ENCODE measurements at regions not wholly inside any gene's neighbourhood (a gene's known extent, or its start where the extent isn't known, plus 50 kb on each side); places are given as distances from the start of the nearest gene placed in this dataset.

DNA sequence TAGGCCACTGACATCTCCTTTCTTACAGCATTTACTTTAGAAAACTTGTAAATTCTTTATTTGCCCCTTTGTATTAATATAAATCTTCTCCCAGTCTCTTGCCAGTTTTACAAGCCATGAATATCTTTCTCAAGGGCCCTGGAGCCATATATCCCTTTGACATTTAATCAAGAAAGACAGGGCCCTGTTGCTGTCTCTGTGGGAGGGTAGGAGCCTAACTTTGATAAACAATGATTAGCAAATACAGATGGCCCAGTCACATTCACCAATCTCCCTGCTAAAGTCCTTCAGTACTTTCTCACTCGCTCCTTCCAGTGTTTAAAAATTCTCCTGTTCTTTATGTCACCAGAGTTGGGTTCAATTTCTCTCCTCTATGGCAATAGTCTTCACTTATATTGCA lies 479.8 kb upstream of the USP15 start:
- H3K27me3 ChIP-seq, result no peaks in the 10 kb centered on the region
- ATAC-seq (no peak), DNase-seq (no peak)
- H3K4me1 ChIP-seq, result no peaks in the 10 kb centered on the region
- H3K36me3 ChIP-seq, result no peaks in the 10 kb centered on the region
- intact Hi-C loops (cut with DNase I), result no loop called here
- no peak overlapping the region for H3K27ac ChIP-seq
- no peak overlapping the region for H3K4me3 ChIP-seq
- TF ChIP-seq POLR2A (IDR thresholded peaks at IDR 0.05), result no peak
- TF ChIP-seq, protein P1, sequence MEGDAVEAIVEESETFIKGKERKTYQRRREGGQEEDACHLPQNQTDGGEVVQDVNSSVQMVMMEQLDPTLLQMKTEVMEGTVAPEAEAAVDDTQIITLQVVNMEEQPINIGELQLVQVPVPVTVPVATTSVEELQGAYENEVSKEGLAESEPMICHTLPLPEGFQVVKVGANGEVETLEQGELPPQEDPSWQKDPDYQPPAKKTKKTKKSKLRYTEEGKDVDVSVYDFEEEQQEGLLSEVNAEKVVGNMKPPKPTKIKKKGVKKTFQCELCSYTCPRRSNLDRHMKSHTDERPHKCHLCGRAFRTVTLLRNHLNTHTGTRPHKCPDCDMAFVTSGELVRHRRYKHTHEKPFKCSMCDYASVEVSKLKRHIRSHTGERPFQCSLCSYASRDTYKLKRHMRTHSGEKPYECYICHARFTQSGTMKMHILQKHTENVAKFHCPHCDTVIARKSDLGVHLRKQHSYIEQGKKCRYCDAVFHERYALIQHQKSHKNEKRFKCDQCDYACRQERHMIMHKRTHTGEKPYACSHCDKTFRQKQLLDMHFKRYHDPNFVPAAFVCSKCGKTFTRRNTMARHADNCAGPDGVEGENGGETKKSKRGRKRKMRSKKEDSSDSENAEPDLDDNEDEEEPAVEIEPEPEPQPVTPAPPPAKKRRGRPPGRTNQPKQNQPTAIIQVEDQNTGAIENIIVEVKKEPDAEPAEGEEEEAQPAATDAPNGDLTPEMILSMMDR (IDR thresholded peaks at IDR 0.05), result no peak
- no peaks in the 10 kb centered on the region for H3K9me3 ChIP-seq
- WGBS (ENCODE audit: insufficient coverage, low coverage, low lambda C conversion rate, missing lambda C conversion rate), result 86% methylated on average over 1 of the region's 1 CpG

DNA sequence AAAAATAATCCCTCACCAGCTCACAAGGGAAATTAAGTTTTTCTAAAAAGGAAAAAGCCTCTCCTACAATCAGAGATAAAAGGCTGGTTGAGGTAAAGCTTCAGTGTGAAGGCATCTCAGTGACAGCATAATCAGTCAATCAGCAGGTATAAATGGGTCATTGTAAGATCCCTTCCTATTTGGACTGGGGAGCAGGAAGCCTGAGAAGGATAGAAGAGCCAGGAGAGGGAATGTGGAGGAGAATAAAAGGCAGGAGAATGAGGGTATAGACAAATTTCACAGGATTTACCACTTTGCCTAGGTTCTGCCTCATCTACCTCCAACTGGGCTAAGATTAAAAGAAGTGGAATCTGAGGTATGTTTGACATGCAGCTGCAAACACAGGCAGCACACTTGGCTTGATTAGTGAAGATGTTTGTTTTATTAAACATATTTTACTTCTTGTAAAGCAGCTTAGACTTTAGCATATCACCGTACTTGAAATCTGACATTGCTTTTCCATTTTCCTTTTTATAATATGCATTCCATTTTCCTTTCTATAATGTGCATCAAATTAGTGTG lies 479.1 kb upstream of the USP15 start:
- TF ChIP-seq, protein P1 (IDR thresholded peaks at IDR 0.05), result no peak
- no peak for TF ChIP-seq POLR2A (IDR thresholded peaks at IDR 0.05)
- no peak overlapping the region for H3K27ac ChIP-seq
- H3K9me3 ChIP-seq, result no peaks in the 10 kb centered on the region
- no peaks in the 10 kb centered on the region for H3K36me3 ChIP-seq
- no peaks in the 10 kb centered on the region for H3K27me3 ChIP-seq
- H3K4me3 ChIP-seq, result no peak overlapping the region
- intact Hi-C loops (cut with DNase I), result no loop called here
- no peaks in the 10 kb centered on the region for H3K4me1 ChIP-seq
- 29% methylated on average over 1 of the region's 1 CpG for WGBS (ENCODE audit: insufficient coverage, low coverage, low lambda C conversion rate, missing lambda C conversion rate)
- DNase-seq, result no peak
- ATAC-seq, result no peak

DNA sequence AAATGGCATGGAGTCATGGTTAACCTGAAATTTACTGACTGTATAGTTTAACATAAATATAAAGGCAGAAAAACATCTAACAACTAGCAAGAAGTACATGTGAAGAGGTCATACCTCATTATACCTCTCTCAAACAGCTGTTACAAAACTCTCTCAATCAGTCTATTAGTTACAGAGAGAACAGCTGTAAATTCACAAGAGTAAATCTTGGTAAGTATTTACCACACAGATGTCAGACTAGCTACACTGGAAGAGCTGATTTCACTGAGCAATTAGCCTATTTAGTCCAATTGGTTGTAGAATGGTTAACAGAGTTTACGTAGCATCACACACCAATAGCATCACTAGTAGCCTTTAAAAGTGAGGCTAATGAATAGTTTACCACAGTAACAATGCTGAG lies 463.4 kb upstream of the USP15 start:
- WGBS (ENCODE audit: insufficient coverage, low coverage, low lambda C conversion rate, missing lambda C conversion rate), result 70% methylated on average over 1 of the region's 1 CpG
- ATAC-seq, result no peak
- TF ChIP-seq POLR2A (IDR thresholded peaks at IDR 0.05), result no peak
- TF ChIP-seq, protein P1 (IDR thresholded peaks at IDR 0.05), result no peak
- Histone ChIP-seq H3K4me3 (no peak overlapping the region), H3K27ac (no peak overlapping the region), H3K4me1 (no peaks in the 10 kb centered on the region), H3K27me3 (no peaks in the 10 kb centered on the region), H3K36me3 (no peaks in the 10 kb centered on the region), H3K9me3 (peaks cover 0 to 4% (median 0%) of the 10 kb centered on the region in 4 donors)
- DNase-seq, result no peak
- intact Hi-C loops (cut with DNase I), result no loop called here

DNA sequence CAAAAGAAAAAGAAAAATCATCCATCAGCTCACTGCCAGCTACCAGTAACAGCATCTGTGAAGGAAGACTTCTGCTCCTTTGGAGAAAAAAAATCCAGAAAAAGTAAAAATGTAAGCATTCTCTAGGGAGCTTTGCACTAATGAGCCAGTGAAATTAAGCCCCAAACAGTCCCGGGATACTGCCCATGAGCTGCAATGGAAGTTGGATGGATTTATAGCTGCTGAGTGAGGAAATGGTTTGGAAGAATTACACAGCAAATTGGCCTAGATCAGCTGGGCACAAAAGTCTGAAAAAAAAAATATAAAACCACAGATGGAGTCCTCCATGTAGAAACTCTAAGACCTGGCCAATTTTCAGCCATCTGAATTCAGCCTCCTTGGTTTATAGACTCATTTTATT lies 462.9 kb upstream of the USP15 start:
- TF ChIP-seq POLR2A (IDR thresholded peaks at IDR 0.05), result no peak
- TF ChIP-seq, protein P1 (IDR thresholded peaks at IDR 0.05), result no peak
- Histone ChIP-seq H3K27ac (no peak overlapping the region), H3K4me1 (no peaks in the 10 kb centered on the region), H3K9me3 (peaks cover 0 to 4% (median 0%) of the 10 kb centered on the region in 4 donors), H3K36me3 (no peaks in the 10 kb centered on the region), H3K4me3 (no peak overlapping the region), H3K27me3 (no peaks in the 10 kb centered on the region)
- ATAC-seq (no peak), DNase-seq (no peak)
- 56% methylated on average over 1 of the region's 1 CpG for WGBS (ENCODE audit: insufficient coverage, low coverage, low lambda C conversion rate, missing lambda C conversion rate)
- intact Hi-C loops (cut with DNase I), result no loop called here

DNA sequence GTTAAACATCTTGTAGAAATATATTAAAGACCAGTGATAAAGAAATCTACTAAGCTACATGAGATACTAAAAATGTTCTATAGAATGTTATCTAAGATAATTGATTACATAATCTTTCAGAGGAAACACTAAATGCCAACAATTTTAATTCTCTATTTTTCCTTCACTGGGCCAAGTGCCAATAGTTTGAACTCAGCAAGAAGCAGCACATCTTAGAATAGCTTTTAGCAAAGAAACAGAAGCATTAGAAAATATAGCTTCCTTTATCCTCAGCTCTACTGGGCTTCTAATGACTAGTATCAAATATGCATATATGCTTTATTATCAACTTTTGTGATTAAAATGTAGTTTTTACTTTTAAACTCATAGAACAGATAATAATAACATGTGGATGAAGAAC lies 461.4 kb upstream of the USP15 start:
- Histone ChIP-seq H3K9me3 (peaks cover 0 to 4% (median 0%) of the 10 kb centered on the region in 4 donors), H3K4me1 (no peaks in the 10 kb centered on the region), H3K36me3 (no peaks in the 10 kb centered on the region), H3K27ac (no peak overlapping the region), H3K4me3 (no peak overlapping the region), H3K27me3 (no peaks in the 10 kb centered on the region)
- no peak for TF ChIP-seq POLR2A (IDR thresholded peaks at IDR 0.05)
- TF ChIP-seq, protein P1 (IDR thresholded peaks at IDR 0.05), result no peak
- intact Hi-C loops (cut with DNase I), result no loop called here
- ATAC-seq, result no peak
- DNase-seq, result no peak

Data from right lobe of liver (tissue), 6 donors.